GM12875 (cell line): ENCODE measurements at regions not wholly inside any gene's neighbourhood (a gene's known extent, or its start where the extent isn't known, plus 50 kb on each side); places are given as distances from the start of the nearest gene placed in this dataset.

Experiments
- H3K4me3 ChIP-seq: one replicate; pipeline ENCODE4 v1.5.1; 2011; ENCODE audit warnings: low read depth, low read length, control low read depth
- TF ChIP-seq, protein P1 (sequence below): IDR thresholded peaks from 2 replicates; pipeline ENCODE4 v1.5.1; 2011; ENCODE audit warnings: low read depth, mild to moderate bottlenecking, control low read depth, inconsistent platforms, low read length, moderate library complexity, borderline replicate concordance; ENCODE audit not compliant: insufficient read depth

- TF ChIP-seq, protein P1, sequence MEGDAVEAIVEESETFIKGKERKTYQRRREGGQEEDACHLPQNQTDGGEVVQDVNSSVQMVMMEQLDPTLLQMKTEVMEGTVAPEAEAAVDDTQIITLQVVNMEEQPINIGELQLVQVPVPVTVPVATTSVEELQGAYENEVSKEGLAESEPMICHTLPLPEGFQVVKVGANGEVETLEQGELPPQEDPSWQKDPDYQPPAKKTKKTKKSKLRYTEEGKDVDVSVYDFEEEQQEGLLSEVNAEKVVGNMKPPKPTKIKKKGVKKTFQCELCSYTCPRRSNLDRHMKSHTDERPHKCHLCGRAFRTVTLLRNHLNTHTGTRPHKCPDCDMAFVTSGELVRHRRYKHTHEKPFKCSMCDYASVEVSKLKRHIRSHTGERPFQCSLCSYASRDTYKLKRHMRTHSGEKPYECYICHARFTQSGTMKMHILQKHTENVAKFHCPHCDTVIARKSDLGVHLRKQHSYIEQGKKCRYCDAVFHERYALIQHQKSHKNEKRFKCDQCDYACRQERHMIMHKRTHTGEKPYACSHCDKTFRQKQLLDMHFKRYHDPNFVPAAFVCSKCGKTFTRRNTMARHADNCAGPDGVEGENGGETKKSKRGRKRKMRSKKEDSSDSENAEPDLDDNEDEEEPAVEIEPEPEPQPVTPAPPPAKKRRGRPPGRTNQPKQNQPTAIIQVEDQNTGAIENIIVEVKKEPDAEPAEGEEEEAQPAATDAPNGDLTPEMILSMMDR: no peak
Measured at GRCh38 chr5:91670563-91670962, 287.4 kb upstream of the ARRDC3 start.

GRCh38 chr5:91670122-91670521 is 287.0 kb upstream of the ARRDC3 start:
- TF ChIP-seq, protein P1: no peak
- no peak overlapping the region for H3K4me3 ChIP-seq

More at GRCh38 chr5:91670563-91670962, 287.4 kb upstream of the ARRDC3 start:
- H3K4me3 ChIP-seq: no peak overlapping the region

GRCh38 chr5:91668261-91668660 is 285.1 kb upstream of the ARRDC3 start:
- H3K4me3 ChIP-seq: no peak overlapping the region
- TF ChIP-seq, protein P1: no peak

DNA sequence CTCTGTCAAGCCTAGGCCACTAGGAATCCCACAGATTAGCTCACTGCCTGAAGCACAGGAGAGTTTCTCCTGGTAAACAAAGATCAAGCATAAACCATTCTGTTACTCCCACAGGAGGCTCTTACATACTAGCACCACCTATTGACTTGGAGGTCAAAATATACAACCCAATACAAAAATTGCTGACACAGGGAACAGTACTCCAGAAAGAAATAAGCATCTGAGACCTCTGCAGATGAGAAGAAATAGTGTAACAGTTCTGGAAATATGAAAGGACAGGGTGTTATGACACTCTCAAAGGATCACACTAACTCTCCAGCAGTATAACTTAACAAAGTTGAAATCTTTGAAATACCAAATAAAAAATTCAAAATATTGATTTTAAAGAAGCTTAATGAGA is 269.6 kb upstream of the ARRDC3 start:
- TF ChIP-seq, protein P1: no peak

DNA sequence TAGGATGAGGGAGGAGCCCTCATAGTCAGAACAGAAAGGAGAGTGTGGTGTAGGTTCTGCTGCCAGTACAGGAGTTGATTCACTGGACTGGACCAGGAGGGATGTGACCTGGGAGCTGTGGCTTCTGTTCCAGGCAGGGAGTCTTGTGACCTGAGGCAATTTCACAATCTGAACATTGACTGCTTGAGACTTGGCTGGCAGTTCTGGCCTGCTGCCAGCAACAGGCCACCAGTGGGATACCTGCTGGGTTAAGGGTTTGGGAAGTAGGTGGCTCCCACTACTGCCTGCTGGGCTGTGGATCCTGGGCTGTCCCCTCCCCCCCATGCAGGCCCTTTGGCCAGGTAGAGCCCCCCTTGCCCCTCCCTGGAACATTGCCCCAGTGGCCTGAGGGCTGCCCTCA is 268.6 kb upstream of the ARRDC3 start:
- H3K4me3 ChIP-seq: no peak overlapping the region
- TF ChIP-seq, protein P1: no peak

More for the DNA sequence above, 269.6 kb upstream of the ARRDC3 start:
- no peak overlapping the region for H3K4me3 ChIP-seq

DNA sequence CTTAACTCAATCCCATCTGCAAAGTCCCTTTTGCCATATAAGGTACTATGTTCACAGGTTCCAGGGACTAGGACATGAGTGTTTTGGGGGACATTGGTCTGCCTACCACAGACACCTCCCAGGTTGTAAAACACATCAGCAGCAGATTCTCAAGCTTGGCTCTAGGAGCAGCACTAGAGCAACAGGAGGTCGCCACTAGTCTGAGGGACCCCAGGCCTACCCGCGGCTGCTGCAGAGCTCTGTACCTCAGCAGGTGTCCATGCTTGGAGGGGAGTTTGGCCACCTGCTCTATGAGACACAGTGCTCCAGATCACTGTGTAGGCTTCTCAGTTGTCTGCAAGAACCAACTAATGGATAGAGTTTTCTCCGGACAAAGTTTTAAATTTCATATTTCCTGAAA is 262.2 kb upstream of the ARRDC3 start:
- TF ChIP-seq, protein P1: no peak
- no peak overlapping the region for H3K4me3 ChIP-seq

DNA sequence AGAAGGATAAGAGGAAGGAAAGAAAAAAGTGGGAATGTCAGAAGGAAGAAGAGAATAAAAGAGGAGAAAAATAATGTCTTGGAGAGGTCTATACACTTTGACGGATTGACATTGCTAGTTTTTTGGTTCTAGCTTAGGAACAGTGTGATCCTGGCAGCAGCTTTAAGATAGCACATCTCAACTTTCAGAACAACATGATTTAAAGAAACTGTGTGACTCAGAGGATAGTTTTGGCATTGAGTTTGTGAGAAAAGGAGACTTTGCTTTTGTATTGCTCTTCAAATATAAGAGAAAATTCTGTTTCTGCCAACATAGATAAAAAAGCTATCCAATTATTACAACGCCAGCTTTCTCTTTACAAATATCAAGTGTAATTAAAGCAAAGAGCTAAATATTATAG is 260.7 kb upstream of the ARRDC3 start:
- TF ChIP-seq, protein P1: no peak
- H3K4me3 ChIP-seq: no peak overlapping the region
